ENCODE measurements at regions not wholly inside any gene's neighbourhood (a gene's known extent, or its start where the extent isn't known, plus 50 kb on each side); places are given as distances from the start of the nearest gene placed in this dataset.

DNA sequence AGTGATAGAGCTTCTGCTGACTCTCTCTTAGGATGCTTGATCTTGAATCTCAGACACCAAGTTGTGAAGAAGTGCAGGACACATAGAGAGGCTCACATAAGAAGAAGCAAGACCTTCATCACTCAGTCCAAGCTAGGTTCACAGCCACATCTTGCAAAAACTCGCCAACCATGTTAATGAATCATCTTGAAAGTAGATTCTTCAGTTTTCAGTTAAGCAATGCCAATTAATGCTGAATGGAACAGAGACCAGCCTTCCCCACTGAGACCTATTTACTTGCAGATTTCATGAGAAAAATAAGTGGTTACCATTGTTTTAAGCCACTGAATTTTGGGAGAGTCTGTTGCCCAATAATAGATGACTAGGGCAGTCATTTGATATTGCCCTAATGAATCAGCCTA is 217.7 kb upstream of the EDIL3 start:
- no peak for DNase-seq (ENCODE audit: low spot score)

- no peak for DNase-seq (ENCODE audit: low spot score)
These were observed 215.3 kb upstream of the EDIL3 start for GRCh38 chr5:84599964-84600363.

DNA sequence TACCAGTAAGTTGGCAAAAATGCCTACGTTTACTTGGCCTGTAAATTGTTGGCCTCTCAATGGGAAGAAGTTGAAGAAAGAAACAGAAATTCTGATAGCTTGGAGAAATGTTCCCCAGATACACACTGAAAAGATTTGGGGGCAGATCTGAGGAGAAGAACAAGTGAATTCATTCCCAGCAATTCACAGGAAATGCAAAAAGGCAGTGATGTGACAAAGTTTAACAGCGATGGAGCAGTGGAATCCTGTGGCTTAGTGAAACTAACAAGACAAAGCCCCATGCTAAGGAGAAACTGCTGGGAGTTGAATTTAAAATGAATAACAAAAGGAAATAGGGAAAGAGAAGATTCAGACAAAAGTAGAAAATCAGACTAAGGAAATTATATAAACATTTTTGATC is 213.2 kb upstream of the EDIL3 start:
- no peak for DNase-seq (ENCODE audit: low spot score)

- no peak for DNase-seq (ENCODE audit: low spot score)
These were observed 205.9 kb upstream of the EDIL3 start for GRCh38 chr5:84590629-84591028.

DNA sequence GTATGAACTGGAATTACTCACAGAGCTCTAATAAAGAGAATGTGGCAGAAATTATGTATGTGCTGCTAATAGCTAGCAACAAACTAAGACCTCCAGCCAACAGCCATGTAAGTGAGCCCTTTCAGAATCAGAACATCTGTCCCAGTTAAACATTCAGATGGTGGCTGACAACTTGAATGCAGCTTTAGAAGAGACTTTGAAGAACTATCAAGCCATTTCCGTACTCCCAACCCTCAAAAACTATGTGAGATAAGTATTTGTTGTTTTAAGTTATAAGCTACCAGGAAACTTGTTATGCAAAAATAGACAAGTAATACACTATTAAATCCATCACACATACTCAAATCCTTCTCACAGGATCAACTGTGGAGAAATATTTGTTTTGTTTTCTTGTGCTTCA is 205.2 kb upstream of the EDIL3 start:
- no peak for DNase-seq (ENCODE audit: low spot score)

DNA sequence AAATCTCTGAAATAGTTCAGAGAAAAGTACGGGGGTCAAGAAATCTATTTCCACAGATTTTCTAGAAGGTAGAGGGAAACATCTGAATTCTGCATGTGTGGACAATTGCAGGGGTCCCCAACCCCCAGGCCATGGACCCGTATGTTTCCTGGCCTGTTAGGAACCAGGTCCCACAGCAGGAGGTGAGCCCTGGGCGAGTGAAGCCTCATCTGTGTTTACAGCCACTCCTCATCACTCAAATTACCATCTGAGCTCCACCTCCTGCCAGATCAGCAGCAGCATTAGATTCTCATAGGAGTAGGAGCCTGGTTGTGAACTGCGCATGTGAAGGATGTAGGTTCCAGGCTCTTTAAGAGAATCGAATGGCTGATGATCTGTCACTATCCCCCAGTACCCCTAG is 200.5 kb upstream of the EDIL3 start:
- no peak for DNase-seq (ENCODE audit: low spot score)

DNA sequence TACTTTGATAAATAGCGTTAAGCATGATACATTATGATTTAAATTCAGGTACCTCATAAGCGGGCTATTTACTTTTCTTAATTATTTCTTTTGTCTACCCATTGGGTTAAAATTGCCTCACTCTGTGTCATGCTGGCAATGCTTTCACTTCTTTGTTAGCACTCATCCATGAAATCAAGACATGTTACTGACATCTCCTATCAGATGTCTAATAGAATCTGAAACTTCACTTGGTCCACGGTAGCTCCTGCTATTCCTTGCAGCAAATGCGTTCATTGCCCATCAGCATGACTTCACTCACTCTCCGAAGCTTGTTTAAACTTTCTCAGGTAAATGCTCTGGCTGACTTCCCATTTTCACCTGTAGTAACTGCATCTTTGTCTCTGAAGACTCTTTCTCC is 193.5 kb upstream of the EDIL3 start:
- peak; percentile 55 for DNase-seq (ENCODE audit: low spot score)

DNA sequence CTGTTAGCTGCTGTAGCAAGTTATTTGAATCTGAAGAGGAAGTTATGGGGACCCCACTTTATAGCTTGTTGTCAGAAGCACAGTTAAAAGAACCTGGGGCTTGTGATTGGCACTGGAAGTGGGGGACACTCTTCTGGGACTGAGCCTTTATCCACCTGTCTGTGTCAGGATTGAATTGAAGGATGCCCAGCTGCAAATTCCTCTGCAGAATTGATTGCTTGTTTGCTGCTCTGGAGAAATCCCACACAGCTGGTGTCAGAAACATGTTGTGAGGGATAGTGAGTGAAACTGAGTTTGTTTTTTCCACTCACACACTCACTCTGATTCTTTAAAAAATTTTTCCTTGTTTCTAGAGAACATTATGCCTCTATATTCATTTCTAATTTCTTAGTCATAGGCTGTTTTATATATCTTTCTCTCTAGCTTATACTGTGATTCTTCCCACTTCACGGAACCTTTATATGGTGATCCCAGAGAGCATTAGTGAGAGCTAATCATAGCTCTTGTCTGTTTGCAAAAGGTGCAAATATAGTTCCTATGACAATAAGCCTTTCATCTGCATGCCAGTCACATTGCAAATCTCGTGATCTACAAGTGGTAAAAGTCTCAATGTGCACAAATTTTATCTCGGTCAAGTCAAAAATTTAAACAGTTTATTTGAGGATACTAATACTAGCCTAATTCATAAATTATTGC is 188.5 kb upstream of the EDIL3 start:
- DNase-seq (ENCODE audit: low spot score): peak; percentile 80

DNA sequence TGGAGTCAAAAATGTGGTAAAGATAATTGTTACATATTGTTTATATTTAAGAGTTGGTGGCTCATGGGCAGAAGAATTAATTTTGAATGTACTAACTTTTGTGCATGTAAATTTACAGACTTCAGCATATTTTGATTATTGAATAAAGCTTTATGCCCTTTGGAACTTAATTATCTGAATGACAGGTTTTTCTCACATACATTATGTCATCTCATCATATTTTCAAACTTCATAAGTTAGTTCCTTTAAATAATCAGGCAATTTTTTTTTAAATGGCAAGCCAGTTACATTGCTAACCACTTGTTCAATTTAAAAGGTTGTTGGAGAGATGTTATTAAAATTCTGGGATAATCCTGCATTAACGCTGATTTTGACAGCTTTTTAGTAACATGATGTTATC is 184.6 kb upstream of the EDIL3 start:
- no peak for DNase-seq (ENCODE audit: low spot score)

DNA sequence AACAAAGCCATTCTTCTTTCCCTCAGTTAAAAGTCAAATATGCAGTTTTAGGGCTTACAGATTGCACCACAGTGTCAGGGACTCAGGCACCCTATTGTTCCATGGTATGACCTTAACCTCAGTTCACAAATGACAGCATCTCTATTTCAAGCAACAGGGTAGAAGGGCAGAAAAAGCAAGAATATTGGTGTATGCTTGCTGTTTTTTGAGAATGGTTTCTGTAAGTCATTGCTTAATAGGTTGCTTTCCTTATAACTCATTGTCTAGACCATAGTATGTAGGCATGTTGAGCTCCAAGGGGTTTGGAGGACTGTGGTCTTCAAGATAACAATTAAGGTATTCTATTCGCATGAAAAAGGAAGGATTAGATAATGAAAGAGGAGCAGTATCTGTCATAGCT is 183.5 kb upstream of the EDIL3 start:
- peak; percentile 89 for DNase-seq (ENCODE audit: low spot score)

DNA sequence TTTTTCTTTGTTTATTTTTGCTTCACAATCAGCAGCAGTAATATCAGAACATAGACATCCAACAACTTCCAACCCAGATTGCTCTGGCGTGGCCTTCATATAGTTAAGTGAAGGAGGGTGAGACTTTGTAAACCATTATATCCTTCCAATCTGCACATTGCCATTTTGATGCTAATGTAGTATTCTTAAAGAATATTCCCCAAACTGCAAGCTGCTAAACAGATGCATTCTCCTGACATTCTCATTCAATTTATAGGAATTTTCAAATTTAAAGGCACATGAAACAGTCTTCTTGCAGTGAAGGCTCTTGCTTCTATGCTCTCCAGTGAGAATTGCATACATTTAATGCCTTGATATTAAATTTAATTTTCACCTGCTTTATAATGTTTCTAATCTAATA is 181.2 kb upstream of the EDIL3 start:
- no peak for DNase-seq (ENCODE audit: low spot score)

- peak; percentile 95 for DNase-seq (ENCODE audit: low spot score)
These were observed 179.8 kb upstream of the EDIL3 start for GRCh38 chr5:84564321-84565075.

GRCh38 chr5:84550222-84550621 is 165.5 kb upstream of the EDIL3 start:
- no peak for DNase-seq (ENCODE audit: low spot score)

DNA sequence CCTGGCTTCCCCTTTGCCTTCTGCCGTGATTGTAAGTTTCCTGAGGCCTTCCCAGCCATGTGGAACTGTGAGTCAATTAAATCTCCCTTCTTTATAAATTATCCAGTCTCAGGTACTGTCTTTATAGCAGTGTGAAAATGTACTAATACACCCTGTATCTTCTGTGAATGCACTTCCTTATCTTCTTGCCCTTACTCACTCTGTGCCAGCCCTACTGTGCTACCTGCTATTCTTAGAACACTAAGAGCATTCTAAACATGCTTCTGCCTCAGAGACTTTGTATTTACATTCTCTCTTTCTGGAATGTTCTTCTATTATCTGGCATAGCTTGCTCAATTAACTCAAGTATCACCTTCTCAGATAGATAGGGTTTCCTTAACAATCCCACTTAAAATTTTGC is 164.4 kb upstream of the EDIL3 start:
- DNase-seq (ENCODE audit: low spot score): no peak

DNA sequence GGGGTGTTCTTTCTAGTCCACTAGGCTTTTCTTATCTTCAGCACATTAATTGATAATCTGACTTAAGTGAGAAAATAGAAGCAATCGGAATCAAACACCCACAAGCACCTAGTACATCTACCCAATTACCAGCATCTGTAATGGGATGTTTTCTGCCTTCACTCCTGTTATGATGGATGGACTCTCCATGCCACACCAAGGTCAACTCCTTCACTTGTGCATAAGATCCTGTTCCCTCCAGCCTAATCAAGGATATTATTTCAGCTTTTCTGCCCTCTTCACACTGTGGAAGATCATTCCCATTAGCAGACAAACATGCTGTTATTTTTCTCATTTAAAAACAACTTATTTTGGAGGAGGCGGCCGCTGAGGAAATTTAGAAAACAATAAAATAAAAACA is 162.0 kb upstream of the EDIL3 start:
- DNase-seq (ENCODE audit: low spot score): no peak

- no peak for DNase-seq (ENCODE audit: low spot score)
These were observed 152.1 kb upstream of the EDIL3 start for GRCh38 chr5:84536797-84537196.

- no peak for DNase-seq (ENCODE audit: low spot score)
These were observed 150.6 kb upstream of the EDIL3 start for GRCh38 chr5:84535281-84535680.

DNA sequence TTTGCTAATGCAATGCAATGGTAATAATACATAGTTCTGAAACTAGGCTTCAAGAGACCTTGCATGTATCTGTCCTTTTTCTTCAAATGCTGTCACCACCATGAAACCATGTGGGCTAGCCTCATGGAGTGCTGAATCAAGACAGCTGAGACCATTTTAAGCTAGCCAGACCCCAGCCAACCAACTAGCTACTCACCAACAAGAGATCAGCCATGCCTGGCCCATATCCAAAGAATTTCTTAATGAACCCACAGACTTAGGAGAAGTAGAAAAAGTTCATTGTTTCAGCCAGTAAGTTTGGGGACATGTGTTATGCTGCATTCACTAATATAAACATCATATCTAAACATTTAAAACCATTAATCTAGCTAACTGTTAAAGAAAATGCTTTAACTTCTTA is 139.8 kb upstream of the EDIL3 start:
- DNase-seq (ENCODE audit: low spot score): no peak

- no peak for DNase-seq (ENCODE audit: low spot score)
These were observed 134.2 kb upstream of the EDIL3 start for GRCh38 chr5:84518862-84519261.

GRCh38 chr5:84518370-84518769 is 133.7 kb upstream of the EDIL3 start:
- no peak for DNase-seq (ENCODE audit: low spot score)

DNA sequence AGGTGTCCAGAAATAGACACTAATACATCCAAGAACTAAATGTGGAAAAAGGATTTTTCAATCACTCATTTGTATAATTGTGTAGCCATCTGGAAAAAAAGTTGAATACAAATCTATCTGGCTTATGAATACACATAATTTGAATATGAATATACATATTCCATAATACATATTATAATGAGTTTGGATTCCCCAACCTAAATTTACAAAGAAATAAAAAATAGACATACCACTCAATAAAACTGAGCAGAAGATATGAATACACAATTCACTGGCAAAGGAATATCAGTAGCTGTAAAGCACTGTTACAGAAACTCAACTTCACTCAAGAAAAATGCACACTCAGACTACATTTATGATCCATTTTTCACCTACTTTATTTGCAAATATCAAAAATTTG is 121.9 kb upstream of the EDIL3 start:
- DNase-seq (ENCODE audit: low spot score): no peak

GRCh38 chr5:84494453-84494852 is 109.8 kb upstream of the EDIL3 start:
- DNase-seq (ENCODE audit: low spot score): no peak

GRCh38 chr5:84487963-84488362 is 103.3 kb upstream of the EDIL3 start:
- DNase-seq (ENCODE audit: low spot score): no peak

All from globus pallidus (tissue), 1 donor.